RKO (cell line): ENCODE measurements at regions not wholly inside any gene's neighbourhood (a gene's known extent, or its start where the extent isn't known, plus 50 kb on each side); places are given as distances from the start of the nearest gene placed in this dataset.

ENCODE experiments used
- DNase-seq: peaks from one replicate; pipeline ENCODE4 v3.0.0-alpha.2; 2016; ENCODE audit warnings: low spot score

GRCh38 chr17:83178533-83179304, 99.3 kb downstream of the METRNL start:
- DNase-seq, result no peak

- no peak for DNase-seq
These were observed 100.0 kb downstream of the METRNL start for GRCh38 chr17:83179374-83179773.

GRCh38 chr17:83179811-83180210, 100.4 kb downstream of the METRNL start:
- DNase-seq, result no peak

DNA sequence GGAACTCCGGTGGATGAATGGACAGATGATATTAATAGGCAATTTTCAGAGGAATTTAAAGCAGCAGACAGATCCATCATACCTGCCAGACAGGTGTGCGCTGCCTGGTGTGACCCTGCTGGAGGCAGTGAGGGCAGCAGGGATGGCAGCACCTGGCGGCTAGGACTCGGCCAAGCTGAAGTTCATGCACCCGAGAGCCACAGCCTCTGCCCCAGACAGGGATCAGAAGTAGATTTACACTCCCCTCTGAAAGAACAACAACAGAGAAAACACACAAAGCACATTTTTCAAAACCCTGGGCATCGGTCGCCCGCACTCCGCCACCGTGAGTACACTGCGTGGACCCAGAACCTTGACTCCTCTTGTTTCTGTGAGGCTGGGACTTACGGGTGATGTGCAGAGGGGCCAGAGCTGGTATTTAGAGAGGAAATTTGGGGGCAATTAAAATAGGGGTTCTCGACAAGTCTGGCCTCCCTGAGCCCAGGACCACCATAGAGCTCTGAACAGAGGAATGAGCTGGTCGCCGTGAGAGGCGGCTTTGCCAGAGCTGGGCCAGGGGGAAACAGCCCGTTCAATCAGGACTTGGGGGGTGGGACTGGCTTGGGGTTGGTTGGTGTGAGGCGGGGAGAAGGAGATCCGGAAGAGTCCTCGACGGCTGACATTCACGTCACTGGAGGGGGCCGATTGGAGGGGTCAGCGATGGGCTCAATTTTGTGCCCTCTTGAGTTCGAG, 101.0 kb downstream of the METRNL start:
- DNase-seq, result no peak

DNA sequence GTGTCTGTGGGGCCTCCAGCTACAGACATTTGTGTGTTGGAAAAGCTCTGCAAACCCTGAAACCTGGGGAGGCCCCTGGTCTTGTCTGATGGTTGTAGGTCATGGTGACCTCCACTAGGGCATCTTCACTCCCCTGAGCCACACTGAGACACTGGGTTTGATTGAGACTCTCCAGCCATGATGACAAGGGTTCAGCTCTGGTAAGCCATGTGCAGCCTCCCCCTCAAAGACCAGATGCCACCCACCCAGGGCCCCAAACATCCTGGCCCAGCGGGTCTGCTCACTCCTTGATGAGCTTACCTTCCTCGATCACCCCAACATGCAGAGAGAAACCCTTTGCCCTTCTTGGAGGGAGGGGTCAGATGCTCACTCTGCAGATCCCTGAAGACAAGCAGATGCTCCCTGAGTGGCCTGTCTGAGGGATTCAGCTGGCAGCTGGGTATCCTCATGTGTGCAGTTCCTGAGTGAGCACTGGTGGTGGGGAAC, 101.6 kb downstream of the METRNL start:
- DNase-seq, result no peak

DNA sequence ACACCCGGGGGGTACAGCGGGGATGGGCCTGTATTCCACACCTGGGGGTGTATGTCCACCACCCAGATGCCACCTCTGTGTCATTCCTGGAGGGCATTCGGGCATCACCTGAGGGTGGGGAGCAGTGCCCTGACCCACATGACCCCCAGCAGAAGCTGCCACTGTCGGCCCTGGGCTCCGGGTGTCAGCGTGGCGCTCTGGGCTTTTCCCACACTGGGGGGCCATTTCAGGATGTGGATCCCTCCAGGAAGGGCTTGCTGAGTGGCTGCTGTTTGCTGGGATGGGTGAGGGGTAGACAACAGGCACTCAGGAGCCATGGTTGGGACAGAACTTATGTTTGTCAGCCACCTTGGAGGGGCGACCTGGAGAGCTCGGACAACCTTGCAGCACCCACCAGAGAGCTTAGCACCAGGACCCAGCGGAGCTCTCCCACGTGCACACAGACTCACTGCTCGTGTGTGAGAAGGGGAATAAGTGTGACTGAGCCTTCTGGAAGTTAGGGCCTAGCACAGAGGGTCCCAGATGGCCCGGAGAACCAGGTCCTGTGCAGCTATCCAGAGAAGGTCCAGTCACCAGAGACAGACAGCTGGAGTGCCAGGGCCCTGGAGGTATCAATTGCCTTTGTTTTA, 102.7 kb downstream of the METRNL start:
- no peak for DNase-seq

DNA sequence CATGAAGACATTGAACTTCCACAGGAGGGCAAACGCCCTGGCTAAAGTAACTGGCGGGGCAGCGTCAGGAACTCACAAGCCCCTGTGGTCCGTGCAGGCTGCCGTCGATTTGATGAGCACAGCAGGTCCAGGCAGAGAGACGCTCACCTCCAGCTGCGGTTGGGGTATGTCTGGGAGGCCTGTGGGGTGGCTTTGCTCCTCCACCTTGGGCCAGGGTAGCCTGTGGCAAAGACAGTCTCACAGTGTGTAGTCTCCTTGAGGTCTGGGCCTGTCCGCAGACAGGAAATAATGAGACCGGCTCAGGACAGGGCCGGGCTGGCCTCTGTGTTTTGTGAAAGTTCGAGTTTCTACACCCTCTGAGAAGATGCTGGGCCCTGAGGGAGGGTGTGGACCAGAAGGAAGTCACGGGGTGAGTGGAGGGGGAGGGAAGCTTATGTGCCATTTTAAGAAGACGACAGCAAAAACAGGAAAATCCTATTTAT, 103.3 kb downstream of the METRNL start:
- no peak for DNase-seq

DNA sequence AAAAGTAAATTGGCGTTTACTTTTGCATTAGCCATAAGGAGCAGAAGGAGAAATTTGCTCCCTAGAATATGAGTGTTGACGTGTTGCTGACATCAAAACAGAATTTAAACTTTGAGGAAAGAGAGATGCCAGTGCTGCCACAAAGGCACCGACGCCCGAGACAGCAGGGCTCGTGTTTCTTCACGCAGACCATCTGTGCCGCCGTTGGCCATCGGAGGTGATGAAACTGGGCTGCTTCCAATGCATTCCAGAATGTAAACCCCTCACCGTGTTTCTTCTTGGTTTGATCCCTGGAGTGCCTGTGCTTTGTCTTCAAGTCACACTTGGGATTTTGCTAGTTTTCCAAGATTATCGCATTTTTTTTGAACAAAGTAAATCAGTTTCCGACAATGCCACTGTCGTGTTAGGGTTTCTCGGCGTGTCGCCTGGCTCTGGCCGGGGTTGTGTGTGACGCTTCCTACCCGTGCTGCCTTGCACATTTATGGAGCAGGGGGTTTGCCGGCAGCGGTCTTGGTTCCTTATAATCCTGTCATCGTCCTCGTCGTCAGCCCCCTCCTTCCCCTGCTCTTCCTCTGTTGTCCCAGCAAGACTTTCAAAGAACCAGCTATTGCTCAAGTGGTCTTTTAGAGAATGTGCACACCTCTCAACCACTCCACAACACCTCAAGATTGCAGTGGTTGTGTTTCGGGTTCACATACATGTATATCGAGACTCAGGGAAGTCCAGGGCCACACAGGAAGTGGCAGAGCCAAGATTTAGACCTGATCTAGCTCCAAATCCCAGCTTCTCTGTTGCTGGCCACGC, 103.9 kb downstream of the METRNL start:
- DNase-seq, result no peak

- no peak for DNase-seq
These were observed 104.6 kb downstream of the METRNL start for GRCh38 chr17:83183951-83184506.

- DNase-seq, result no peak
These were observed 105.9 kb downstream of the METRNL start for GRCh38 chr17:83185023-83186002.

- no peak for DNase-seq
These were observed 106.8 kb downstream of the METRNL start for GRCh38 chr17:83186226-83186625.

DNA sequence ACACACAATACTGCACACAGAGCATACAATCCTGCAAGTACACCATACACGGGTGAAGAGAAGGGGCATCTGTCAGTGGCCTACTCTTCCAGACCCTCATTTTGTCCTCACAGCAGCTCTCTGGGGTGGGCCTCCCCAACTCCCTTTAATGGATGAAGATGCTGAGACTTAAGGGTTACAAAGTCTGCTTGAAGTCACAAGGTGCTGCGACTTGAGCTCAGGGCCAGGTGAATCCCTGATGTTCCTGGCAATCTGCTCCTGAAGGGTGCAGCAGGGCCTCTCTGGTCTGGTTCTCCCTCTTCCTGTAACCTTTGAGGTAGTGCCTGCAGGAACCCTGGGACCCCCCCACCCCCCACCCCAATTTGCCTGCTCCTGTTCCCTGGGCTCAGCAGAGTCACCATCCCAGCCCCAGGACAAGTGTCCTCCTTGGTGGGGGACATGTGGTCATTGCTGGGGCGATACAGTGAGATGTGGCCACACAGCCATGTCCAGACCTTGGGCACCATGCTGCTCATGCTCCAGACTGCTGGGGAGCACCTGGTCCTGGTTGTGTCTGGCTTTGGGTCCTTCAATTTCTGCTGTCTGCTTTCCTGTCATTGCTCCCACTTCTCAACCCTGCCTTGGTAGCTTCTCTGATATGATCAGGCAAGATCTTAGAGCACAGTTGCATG, 107.5 kb downstream of the METRNL start:
- DNase-seq, result no peak

GRCh38 chr17:83187782-83188311, 108.4 kb downstream of the METRNL start:
- no peak for DNase-seq

GRCh38 chr17:83189044-83190003, 109.9 kb downstream of the METRNL start:
- no peak for DNase-seq

GRCh38 chr17:83190004-83190385, 110.6 kb downstream of the METRNL start:
- DNase-seq, result no peak

DNA sequence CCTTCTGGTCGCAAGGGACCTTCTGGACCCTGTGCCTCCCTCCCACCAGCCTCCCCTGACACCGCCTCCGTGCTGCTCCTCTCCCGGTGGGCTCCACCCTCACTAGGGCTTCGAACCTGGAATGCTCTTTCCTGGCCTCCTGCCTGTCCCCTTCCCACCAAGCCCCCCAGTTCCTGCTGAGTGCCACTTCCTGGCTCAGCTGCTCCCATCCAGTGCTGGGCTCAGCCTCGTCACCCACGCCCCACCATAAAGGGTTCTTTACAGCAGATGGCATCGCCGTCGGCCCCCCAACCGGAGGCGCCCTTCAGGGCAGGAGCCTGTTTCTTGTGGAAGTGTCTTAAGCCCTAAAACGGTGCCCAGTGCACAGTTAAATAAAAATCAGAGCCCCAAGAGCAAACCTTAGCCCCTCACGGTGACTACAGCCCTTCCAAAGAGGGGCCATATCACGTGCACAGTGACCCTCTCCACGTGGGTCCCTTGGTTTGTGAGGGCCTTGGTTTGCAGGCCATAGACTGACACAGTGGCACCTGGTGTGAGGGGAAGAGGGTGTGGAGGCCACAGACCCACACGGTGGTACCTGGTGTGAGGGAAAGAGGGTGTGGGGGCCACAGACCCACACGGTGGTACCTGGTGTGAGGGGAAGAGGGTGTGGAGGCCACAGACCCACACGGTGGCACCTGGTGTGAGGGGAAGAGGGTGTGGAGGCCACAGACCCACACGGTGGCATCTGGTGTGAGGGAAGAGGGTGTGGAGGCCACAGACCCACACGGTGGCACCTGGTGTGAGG, 111.4 kb downstream of the METRNL start:
- no peak for DNase-seq

GRCh38 chr17:83191388-83192160, 112.2 kb downstream of the METRNL start:
- no peak for DNase-seq
